NCI-H1092 treated with DMSO at 0.1 percent for 48 hours (cell line): ENCODE measurements at regions not wholly inside any gene's neighbourhood (a gene's known extent, or its start where the extent isn't known, plus 50 kb on each side); places are given as distances from the start of the nearest gene placed in this dataset.

Source experiments
- DNase-seq: peaks from one replicate; lab custom pipeline; 2025; lab: John Stamatoyannopoulos, UW

GRCh38 chr14:62087191-62087590 lies 325.0 kb downstream of the SNAPC1 start:
- no peak for DNase-seq

DNA sequence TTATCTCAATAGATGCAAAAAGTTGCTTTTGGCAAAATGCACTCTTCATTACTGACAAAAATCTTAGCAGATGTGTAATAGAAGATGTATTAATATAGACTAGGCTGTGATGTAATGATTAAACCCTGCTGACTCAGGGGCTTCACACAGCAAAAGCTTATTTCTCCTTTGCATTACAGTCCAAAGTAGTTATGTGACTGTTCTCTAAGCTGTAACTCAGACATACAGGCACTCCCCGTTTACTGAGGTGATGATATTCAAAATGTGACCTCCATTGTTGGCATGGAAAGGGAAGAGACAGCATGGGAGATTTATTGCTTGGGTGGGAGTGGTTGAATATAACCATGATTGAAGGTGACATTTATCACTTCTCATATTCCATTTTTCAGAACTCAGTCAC lies 331.5 kb downstream of the SNAPC1 start:
- no peak for DNase-seq

GRCh38 chr14:62097072-62097471 lies 334.9 kb downstream of the SNAPC1 start:
- DNase-seq: no peak

- no peak for DNase-seq
These were observed 335.6 kb downstream of the SNAPC1 start for GRCh38 chr14:62097824-62098223.

DNA sequence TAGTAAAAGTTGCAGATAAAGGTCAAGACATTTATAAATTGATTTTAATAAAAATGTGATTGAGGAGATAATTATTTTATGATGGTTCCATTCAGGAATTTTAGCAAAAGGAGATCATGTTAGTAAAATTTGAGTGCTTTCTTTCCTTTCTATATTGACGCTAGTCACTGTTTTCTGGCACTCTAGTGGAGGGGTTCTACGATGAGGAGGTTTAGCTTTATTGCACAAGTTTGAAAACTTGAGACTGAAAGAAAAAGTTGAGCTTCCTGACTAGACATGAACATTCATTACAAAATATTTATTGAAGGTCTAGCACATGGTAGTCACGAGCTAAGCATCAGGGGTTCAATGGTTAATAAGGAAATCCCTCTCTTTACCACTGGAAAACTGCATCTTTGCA lies 336.1 kb downstream of the SNAPC1 start:
- no peak for DNase-seq

DNA sequence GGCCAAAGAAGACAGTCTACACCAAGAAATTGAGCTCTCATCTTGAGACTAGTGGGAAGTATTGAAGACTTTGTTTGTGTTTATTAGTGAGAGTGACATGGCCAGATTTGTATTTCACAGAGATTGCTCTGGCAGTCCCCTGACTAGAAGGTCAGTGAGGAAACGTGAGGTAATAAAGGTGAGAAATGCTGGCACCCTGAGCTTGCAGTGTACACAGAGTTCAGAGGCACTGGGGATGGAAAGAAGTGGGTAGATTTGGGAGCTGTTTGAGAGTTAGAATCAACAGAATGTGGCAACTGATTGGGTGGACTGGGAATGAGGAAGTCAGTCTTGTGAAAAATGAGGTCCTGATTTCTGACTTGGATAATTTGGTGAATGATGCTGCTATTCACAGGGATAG lies 336.9 kb downstream of the SNAPC1 start:
- no peak for DNase-seq

GRCh38 chr14:62101189-62101588 lies 339.0 kb downstream of the SNAPC1 start:
- DNase-seq: no peak

DNA sequence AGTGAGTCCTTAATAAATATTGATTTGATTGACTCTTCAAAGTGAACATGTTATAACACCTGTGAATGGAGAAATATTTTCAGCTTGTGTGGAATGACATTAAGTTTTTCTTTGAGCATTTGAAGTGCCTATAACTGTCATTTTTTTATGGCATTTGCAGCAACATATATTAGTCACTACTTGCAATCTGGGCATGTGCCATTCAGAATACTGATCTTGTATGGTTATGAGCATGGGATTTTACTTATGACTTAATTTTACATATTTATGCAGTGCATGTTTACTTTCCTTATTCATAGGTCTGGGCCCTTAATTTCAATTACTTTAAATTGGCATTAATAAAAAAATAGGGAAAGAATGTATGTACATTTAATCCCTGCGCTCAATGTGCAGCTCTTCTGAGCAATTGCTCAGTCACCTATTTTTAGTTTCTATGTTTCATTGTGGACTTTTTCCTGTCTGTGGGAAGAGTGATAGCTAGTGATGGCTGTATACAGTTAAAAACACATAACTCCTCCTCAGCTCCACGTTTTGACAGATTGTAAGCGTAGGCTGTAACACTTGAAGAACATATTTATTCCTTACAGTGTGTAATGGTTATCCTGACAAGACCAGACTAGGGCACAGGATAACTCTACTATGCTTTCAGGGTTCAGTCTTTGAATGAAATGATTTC lies 339.6 kb downstream of the SNAPC1 start:
- DNase-seq: no peak

DNA sequence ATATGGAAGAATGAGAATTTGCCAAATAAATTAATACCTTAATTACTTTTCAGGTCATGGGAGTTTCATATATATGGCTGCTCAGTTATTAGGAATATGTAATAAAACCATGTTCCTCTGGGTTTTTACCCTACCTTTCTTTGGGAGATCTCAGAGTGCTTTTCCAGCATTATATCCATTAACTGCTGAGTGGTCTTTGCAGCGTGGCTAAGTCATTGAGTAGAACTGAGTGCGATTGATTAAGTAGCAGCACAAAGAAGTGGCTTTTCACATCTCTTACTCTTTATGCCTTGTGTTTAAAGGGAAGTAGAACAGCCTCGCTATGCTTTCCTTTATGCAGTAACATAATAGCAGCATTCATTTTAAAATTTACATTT lies 340.1 kb downstream of the SNAPC1 start:
- no peak for DNase-seq

DNA sequence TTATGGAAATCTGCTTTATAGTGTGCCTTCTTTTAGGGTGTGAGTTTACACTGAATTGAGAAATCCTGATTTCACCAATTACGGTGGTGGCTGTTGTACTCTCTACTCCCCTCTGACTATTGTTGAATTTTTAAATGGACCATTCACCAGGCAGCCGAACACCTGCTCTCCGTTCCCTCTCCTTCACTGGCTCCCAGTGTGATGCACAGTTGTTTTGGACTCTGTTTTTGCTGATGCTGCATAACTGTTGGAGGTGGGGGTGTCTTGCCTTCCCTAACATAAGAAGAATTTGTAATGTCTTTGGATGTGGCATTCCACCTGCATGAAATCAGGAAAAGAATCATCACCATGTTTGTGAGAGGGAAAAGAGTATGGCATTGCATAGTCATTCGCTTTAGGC lies 341.2 kb downstream of the SNAPC1 start:
- DNase-seq: peak; percentile 26

DNA sequence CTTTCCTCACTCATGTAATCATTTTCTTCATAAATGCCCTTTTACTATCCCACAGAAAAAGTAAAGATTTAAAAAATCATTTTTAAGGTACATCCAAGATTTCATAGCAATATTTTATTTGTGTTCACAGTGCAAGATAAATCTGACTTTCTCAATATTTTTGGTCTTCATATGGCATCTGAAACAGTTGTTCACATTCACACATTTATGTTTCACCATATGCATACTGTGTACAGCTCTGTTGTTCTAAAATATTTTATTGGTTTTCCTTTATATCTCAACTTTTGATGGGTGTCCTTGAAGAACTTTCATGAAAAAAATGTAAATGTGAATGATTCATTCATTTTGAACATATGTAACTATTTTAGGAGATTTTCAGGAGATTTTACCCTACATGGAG lies 348.7 kb downstream of the SNAPC1 start:
- DNase-seq: no peak

- peak; percentile 97 for DNase-seq
These were observed 355.0 kb downstream of the SNAPC1 start for GRCh38 chr14:62117010-62117750.

GRCh38 chr14:62117751-62118105 lies 355.5 kb downstream of the SNAPC1 start:
- DNase-seq: peak; percentile 60

- no peak for DNase-seq
These were observed 356.2 kb downstream of the SNAPC1 start for GRCh38 chr14:62118461-62118860.

DNA sequence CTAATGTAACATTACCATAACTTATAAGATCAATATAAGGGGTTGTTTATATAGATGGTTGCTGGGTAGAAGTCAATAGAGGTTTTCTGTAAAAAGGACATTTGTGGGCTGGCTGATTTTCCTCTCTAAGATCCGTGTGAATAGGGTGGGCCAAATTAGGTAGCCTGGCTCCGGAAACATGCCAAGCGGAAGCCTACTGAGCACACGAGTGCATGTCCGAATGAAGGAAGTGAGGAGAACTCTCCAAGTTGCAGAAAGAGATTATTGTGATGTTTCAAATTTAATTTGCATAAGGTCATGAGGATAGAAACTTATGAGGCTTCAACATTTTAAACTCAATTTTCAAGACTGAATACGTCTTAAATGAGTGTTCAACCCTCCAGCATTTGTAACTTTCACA lies 356.7 kb downstream of the SNAPC1 start:
- no peak for DNase-seq

GRCh38 chr14:62123961-62124360 lies 361.7 kb downstream of the SNAPC1 start:
- DNase-seq: no peak

- DNase-seq: no peak
These were observed 363.6 kb downstream of the SNAPC1 start for GRCh38 chr14:62125793-62126192.

DNA sequence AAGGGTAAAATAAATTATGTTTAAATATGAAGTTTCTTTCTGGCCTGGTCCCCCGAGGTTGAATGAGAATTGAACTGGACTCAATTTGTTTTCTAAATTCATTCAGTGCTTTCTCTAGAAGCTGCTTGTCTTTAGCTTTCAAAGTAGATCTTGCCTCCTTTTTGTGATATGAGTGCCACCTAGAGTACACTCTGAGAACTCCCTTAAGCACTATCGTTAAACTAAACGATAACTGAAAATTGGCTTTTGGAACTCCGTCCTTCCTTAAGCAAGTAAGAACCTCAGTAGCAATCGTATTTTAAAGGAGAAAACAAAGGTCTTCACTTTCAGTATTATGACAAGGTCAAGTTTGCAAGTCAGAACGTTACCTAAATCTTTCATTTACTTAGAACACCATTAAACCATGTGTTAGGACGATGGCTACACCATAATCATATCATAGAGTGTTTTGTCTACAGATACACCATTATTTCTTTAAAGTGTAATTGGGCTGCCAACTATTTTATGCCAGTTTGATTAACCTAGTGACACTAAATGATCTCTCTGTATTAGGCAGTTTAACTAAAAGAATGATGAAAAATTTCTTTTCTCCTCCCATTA lies 364.8 kb downstream of the SNAPC1 start:
- DNase-seq: peak; percentile 82

DNA sequence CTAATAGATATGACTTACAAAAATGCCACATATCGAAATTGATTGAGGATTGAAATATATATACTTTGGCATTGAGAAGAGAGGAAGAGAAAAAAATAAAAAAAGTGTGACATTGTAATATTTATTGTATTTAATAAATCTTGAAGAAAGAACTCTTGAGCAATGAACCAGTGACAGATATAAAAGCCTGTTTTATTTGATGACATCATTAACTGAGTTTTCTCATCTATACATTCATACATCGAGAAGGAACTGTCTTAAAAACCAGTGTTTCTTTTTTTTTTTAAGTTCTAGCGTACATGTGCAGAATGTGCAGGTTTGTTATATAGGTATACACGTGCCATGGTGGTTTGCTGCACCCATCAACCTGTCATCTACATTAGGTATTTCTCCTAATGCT lies 368.2 kb downstream of the SNAPC1 start:
- DNase-seq: no peak

- DNase-seq: no peak
These were observed 371.7 kb downstream of the SNAPC1 start for GRCh38 chr14:62133776-62134550.

- DNase-seq: no peak
These were observed 376.4 kb downstream of the SNAPC1 start for GRCh38 chr14:62138593-62138992.

- no peak for DNase-seq
These were observed 378.9 kb downstream of the SNAPC1 start for GRCh38 chr14:62141139-62141538.

DNA sequence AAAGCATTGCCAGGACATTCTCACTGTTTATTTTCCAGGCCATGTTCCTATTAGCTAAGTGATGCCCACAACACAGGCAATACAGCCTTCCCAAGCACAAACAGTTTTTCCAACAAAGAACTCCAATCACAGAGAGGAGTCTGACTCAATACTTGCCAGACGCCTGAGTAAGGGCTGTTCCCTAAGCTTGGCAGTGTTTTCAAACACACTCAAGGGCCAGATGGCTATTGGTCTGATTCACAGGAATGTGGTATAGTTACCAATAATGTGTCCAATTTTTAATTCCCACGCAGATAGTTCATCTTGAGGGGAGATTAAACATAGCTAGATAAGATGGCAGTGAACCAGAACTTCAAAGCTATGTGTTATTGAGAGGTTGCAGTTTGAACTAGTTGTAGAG lies 381.0 kb downstream of the SNAPC1 start:
- no peak for DNase-seq
